HG03457 (cell line): ENCODE measurements at regions not wholly inside any gene's neighbourhood (a gene's known extent, or its start where the extent isn't known, plus 50 kb on each side); places are given as distances from the start of the nearest gene placed in this dataset.
A peak's percentile ranks its signal among the peaks of the same experiment; 100 is the strongest.
"Not testable (repeated sequence)": the region's sequence is repeated elsewhere in the genome, so short reads cannot be mapped to it uniquely, and the experiment has no call there.

Experiments
- ATAC-seq: cut with Tn5 transposase; IDR thresholded peaks from one replicate; pipeline ENCODE4 v1.9.1; 2021; ENCODE audit warnings: moderate number of reproducible peaks; ENCODE audit not compliant: unreplicated experiment

GRCh38 chr5:174935854-174936474 is 211.6 kb downstream of the MSX2 start:
- no peak for ATAC-seq

- not testable (repeated sequence) for ATAC-seq
Observed at GRCh38 chr5:174931033-174931432, 206.7 kb downstream of the MSX2 start.

- ATAC-seq, result no peak
Observed at GRCh38 chr5:174925586-174925985, 201.2 kb downstream of the MSX2 start.

GRCh38 chr5:174922955-174923354 is 198.6 kb downstream of the MSX2 start:
- ATAC-seq, result no peak

- no peak for ATAC-seq
Observed at GRCh38 chr5:174920906-174921550, 196.6 kb downstream of the MSX2 start.

GRCh38 chr5:174919351-174919750 is 195.0 kb downstream of the MSX2 start:
- ATAC-seq, result no peak

- ATAC-seq, result no peak
Observed at GRCh38 chr5:174918655-174919054, 194.3 kb downstream of the MSX2 start.

GRCh38 chr5:174917976-174918554 is 193.7 kb downstream of the MSX2 start:
- ATAC-seq, result no peak

- ATAC-seq, result not testable (repeated sequence)
Observed at GRCh38 chr5:174917435-174917834, 193.1 kb downstream of the MSX2 start.

- ATAC-seq, result not testable (repeated sequence)
Observed at GRCh38 chr5:174916924-174917323, 192.5 kb downstream of the MSX2 start.

- no peak for ATAC-seq
Observed at GRCh38 chr5:174916227-174916626, 191.8 kb downstream of the MSX2 start.

GRCh38 chr5:174911118-174911517 is 186.7 kb downstream of the MSX2 start:
- ATAC-seq, result no peak

GRCh38 chr5:174910245-174910737 is 185.9 kb downstream of the MSX2 start:
- peak; percentile 61 for ATAC-seq

- no peak for ATAC-seq
Observed at GRCh38 chr5:174903172-174903732, 178.9 kb downstream of the MSX2 start.

GRCh38 chr5:174901336-174901735 is 177.0 kb downstream of the MSX2 start:
- ATAC-seq, result no peak

GRCh38 chr5:174900240-174900865 is 176.0 kb downstream of the MSX2 start:
- no peak for ATAC-seq

- ATAC-seq, result no peak
Observed at GRCh38 chr5:174897281-174897950, 173.0 kb downstream of the MSX2 start.

GRCh38 chr5:174895360-174895759 is 171.0 kb downstream of the MSX2 start:
- ATAC-seq, result no peak

GRCh38 chr5:174892742-174893141 is 168.4 kb downstream of the MSX2 start:
- ATAC-seq, result no peak

- not testable (repeated sequence) for ATAC-seq
Observed at GRCh38 chr5:174880412-174881200, 156.2 kb downstream of the MSX2 start.
